ENCODE measurements at regions not wholly inside any gene's neighbourhood (a gene's known extent, or its start where the extent isn't known, plus 50 kb on each side); places are given as distances from the start of the nearest gene placed in this dataset.

DNA sequence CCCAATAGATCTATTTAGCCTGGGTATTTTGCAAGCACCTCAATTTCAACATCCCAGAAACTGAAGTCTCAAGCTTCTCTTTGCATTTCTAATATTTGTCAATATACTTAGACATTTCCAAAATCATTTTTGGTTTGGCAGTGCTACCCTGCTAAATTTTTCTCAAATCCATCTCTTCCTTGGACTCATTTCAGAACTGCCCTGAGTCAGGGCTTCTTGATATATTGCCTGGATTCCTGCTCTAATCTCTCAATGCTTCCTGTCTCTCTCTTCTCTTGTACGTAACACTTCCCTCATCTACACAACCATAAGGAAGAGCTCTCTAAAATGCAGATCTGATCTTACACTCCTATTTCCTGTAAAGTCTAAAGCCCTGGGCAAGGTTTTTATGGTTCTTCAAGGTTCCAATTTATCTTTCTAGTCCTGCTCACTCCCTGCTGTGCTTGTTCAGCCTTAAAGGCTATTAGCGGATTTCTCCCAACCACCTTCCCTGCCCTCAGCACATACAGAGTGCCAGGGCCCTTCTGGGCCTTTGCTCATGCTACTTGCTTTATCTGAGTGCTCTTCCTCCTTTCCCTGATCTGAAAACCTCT, 53.0 kb upstream of the MME start:
- TF ChIP-seq, protein P1, sequence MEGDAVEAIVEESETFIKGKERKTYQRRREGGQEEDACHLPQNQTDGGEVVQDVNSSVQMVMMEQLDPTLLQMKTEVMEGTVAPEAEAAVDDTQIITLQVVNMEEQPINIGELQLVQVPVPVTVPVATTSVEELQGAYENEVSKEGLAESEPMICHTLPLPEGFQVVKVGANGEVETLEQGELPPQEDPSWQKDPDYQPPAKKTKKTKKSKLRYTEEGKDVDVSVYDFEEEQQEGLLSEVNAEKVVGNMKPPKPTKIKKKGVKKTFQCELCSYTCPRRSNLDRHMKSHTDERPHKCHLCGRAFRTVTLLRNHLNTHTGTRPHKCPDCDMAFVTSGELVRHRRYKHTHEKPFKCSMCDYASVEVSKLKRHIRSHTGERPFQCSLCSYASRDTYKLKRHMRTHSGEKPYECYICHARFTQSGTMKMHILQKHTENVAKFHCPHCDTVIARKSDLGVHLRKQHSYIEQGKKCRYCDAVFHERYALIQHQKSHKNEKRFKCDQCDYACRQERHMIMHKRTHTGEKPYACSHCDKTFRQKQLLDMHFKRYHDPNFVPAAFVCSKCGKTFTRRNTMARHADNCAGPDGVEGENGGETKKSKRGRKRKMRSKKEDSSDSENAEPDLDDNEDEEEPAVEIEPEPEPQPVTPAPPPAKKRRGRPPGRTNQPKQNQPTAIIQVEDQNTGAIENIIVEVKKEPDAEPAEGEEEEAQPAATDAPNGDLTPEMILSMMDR (IDR thresholded peaks at IDR 0.05; ENCODE audit: poor library complexity, severe bottlenecking) = no peak
- no peak for TF ChIP-seq EZH2 (IDR thresholded peaks at IDR 0.05; ENCODE audit: borderline replicate concordance, insufficient read depth, low read length, poor library complexity, severe bottlenecking)

Measured in neural cell (in vitro differentiated cells).